Smooth muscle cell (in vitro differentiated cells): ENCODE measurements at regions not wholly inside any gene's neighbourhood (a gene's known extent, or its start where the extent isn't known, plus 50 kb on each side); places are given as distances from the start of the nearest gene placed in this dataset.
A peak's percentile ranks its signal among the peaks of the same experiment; 100 is the strongest.

Source experiments
- DNase-seq: peaks from one replicate; lab custom pipeline; 2025; ENCODE audit not compliant: unreplicated experiment; lab: John Stamatoyannopoulos, UW
- H2AFZ ChIP-seq: fragments of 200-600 bp; sonication (generic); 2 replicates; pipeline ENCODE4 v1.6.0; 2016; ENCODE audit warnings: antibody characterized with exemption, low read depth, mild to moderate bottlenecking
- H3F3A ChIP-seq: fragments of 200-600 bp; sonication (generic); 2 replicates; pipeline ENCODE4 v1.6.0; 2017; ENCODE audit warnings: antibody characterized with exemption, low read depth
- H3K27ac ChIP-seq: fragments of 200-600 bp; sonication (generic); 2 replicates; pipeline ENCODE4 v1.5.1; 2016; ENCODE audit warnings: low read depth, mild to moderate bottlenecking
- H3K27me3 ChIP-seq: fragments of 200-600 bp; sonication (generic); 2 replicates; pipeline ENCODE4 v1.6.1; 2016; ENCODE audit warnings: low read depth, mild to moderate bottlenecking
- H3K36me3 ChIP-seq: fragments of 200-600 bp; sonication (generic); 2 replicates; pipeline ENCODE4 v1.5.1; 2016; ENCODE audit warnings: low read depth
- H3K4me1 ChIP-seq: fragments of 200-600 bp; sonication (generic); 2 replicates; pipeline ENCODE4 v1.5.1; 2016; ENCODE audit warnings: low read depth
- H3K4me2 ChIP-seq: fragments of 200-600 bp; sonication (generic); 2 replicates; pipeline ENCODE4 v1.6.0; 2016; ENCODE audit warnings: mild to moderate bottlenecking
- H3K4me3 ChIP-seq: fragments of 200-600 bp; sonication (generic); 2 replicates; pipeline ENCODE4 v1.5.1; 2016; ENCODE audit warnings: mild to moderate bottlenecking
- H3K79me2 ChIP-seq: fragments of 200-600 bp; sonication (generic); 2 replicates; pipeline ENCODE4 v1.6.0; 2016; ENCODE audit warnings: low read depth, mild to moderate bottlenecking
- H3K9ac ChIP-seq: fragments of 200-600 bp; sonication (generic); 2 replicates; pipeline ENCODE4 v1.6.0; 2016; ENCODE audit warnings: low read depth
- H3K9me3 ChIP-seq: fragments of 200-600 bp; sonication (generic); replicated peaks from 2 replicates; pipeline ENCODE4 v1.5.1; 2016; ENCODE audit warnings: low read depth
- H4K20me1 ChIP-seq: fragments of 200-600 bp; sonication (generic); 2 replicates; pipeline ENCODE4 v1.6.0; 2016; ENCODE audit warnings: low read depth
- WGBS: methylation state at CpG from one replicate; pipeline ENCODE4 v1.1.7; 2016; ENCODE audit warnings: low lambda C conversion rate; 5-methylcytosine and 5-hydroxymethylcytosine counted together
- TF ChIP-seq, protein P1 (sequence below): fragments of 200-600 bp; sonication (generic); IDR thresholded peaks from 2 replicates; pipeline ENCODE4 v1.5.1; 2017; ENCODE audit warnings: borderline replicate concordance, mild to moderate bottlenecking, antibody characterized with exemption; ENCODE audit not compliant: insufficient read depth, poor library complexity, severe bottlenecking

DNA sequence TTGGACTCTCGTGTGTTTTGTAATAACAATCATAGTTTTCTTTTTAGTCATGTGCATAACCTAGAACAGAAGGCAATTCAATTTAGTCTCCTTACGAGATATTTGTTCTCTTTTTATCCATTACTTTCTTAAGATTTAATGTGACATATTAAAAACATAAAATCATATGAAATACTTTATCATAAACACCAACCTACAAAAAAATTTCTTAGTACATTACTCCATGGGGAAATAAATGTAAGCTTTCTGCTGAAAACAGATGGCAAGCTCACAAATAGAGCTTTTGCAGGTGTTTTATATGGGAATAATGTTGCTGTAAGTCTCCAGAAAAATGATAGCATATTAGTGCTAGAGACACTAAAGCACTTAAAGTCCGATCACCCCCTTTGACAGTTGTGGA, 1035.2 kb upstream of the ARRDC3 start:
- H3K79me2 ChIP-seq, result no peaks in the 10 kb centered on the region
- no peaks in the 10 kb centered on the region for H3F3A ChIP-seq
- no peaks in the 10 kb centered on the region for H3K9me3 ChIP-seq
- WGBS, result 87% methylated on average over 3 of the region's 3 CpGs
- H3K4me1 ChIP-seq, result no peaks in the 10 kb centered on the region
- no peak for DNase-seq
- H3K4me3 ChIP-seq, result no peak overlapping the region
- H3K4me2 ChIP-seq, result no peak overlapping the region
- no peak overlapping the region for H3K9ac ChIP-seq
- H3K27me3 ChIP-seq, result no peaks in the 10 kb centered on the region
- TF ChIP-seq, protein P1, sequence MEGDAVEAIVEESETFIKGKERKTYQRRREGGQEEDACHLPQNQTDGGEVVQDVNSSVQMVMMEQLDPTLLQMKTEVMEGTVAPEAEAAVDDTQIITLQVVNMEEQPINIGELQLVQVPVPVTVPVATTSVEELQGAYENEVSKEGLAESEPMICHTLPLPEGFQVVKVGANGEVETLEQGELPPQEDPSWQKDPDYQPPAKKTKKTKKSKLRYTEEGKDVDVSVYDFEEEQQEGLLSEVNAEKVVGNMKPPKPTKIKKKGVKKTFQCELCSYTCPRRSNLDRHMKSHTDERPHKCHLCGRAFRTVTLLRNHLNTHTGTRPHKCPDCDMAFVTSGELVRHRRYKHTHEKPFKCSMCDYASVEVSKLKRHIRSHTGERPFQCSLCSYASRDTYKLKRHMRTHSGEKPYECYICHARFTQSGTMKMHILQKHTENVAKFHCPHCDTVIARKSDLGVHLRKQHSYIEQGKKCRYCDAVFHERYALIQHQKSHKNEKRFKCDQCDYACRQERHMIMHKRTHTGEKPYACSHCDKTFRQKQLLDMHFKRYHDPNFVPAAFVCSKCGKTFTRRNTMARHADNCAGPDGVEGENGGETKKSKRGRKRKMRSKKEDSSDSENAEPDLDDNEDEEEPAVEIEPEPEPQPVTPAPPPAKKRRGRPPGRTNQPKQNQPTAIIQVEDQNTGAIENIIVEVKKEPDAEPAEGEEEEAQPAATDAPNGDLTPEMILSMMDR, result no peak
- H3K36me3 ChIP-seq, result peaks cover 3% of the 10 kb centered on the region
- H2AFZ ChIP-seq, result no peak overlapping the region
- H3K27ac ChIP-seq, result no peak overlapping the region
- H4K20me1 ChIP-seq, result no peaks in the 10 kb centered on the region

DNA sequence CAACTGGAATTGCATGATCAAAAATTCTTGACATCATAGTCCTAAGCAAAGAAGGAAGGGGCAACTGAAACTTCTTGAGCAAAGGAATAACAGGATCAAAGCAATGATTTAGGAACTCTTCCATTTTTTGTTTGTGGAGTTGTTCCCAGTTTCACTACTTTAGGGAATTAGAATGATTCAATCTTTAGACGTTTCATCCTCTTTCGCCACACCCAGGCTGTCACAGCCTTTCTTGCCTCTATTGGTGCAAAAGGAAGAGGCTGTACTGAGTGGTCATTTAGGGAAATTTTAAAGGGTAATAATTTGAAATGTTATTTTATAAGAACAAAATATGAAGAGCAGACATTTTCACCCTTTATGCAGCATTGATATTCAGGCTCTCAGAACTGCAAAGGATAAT, 1026.0 kb upstream of the ARRDC3 start:
- H3K36me3 ChIP-seq, result no peaks in the 10 kb centered on the region
- no peaks in the 10 kb centered on the region for H3K79me2 ChIP-seq
- no peak overlapping the region for H3K4me3 ChIP-seq
- H2AFZ ChIP-seq, result no peak overlapping the region
- no peaks in the 10 kb centered on the region for H3K9me3 ChIP-seq
- 79% methylated on average over 2 of the region's 2 CpGs for WGBS
- TF ChIP-seq, protein P1, result no peak
- H3K9ac ChIP-seq, result no peak overlapping the region
- no peak overlapping the region for H3K27ac ChIP-seq
- no peaks in the 10 kb centered on the region for H3K27me3 ChIP-seq
- no peaks in the 10 kb centered on the region for H3F3A ChIP-seq
- H3K4me2 ChIP-seq, result no peak overlapping the region
- no peak for DNase-seq
- no peaks in the 10 kb centered on the region for H3K4me1 ChIP-seq
- no peaks in the 10 kb centered on the region for H4K20me1 ChIP-seq

DNA sequence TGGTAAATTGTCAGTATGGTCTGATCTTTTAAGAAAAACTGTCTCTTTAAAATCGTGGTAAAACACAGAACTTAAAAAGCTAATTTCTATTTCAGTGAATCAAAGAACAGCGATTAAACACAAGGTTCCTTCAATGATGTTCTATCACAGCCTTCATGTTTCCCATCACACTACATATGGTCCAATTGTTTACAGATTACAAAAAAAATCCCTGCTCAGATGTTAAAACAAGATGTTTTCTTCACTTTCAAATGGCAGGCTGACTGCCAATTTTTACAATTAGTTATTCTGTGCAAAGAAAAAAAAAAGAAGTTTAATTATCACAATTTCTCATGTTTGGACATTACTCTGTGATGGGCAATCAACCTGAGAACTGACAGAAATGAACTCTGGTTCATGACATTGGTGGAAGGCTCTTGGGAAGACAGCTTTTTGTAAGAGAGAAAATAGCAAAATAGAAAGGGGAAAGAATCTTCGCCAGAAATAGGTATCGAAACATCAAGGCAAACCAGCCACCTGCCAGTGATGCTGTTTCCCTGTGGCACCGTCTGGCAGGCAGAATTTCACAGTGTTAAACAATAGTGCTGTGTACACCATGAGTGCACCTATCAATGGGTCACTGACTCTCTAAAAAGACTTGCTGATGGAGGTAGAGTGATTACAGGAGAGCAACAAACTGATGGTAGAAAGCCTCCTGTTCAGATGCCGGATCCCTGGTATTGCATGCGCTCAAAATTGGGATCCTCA, 1020.0 kb upstream of the ARRDC3 start:
- 90% methylated on average over 7 of the region's 7 CpGs for WGBS
- TF ChIP-seq, protein P1, result no peak
- H3F3A ChIP-seq, result no peaks in the 10 kb centered on the region

DNA sequence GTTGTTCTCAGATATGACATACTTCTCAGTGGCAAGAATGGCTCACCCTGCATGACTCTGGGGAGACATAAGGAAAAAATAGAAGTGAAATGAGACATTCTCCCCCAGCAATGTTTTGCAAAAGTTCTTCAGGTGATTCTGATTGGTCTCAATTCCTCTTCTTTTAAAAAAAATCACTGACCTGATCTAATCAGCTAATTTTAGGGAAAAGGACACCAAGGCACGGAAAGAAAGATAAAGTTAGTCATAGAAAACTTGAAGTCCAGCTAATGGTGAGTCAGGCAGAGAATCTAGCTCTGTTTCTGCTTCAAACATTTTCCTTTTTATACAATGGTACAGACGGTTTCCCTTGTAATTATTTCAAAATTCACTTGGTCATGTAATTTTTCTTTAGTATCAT, 1018.9 kb upstream of the ARRDC3 start:
- WGBS, result 63% methylated on average over 2 of the region's 2 CpGs
- no peak overlapping the region for H3K4me2 ChIP-seq
- peaks cover 4% of the 10 kb centered on the region for H3K4me1 ChIP-seq
- no peak overlapping the region for H3K27ac ChIP-seq
- no peaks in the 10 kb centered on the region for H3K79me2 ChIP-seq
- no peaks in the 10 kb centered on the region for H3K9me3 ChIP-seq
- DNase-seq, result no peak
- no peaks in the 10 kb centered on the region for H3K27me3 ChIP-seq
- no peak overlapping the region for H3K9ac ChIP-seq
- H3F3A ChIP-seq, result no peaks in the 10 kb centered on the region
- no peaks in the 10 kb centered on the region for H3K36me3 ChIP-seq
- H4K20me1 ChIP-seq, result no peaks in the 10 kb centered on the region
- TF ChIP-seq, protein P1, result no peak
- H3K4me3 ChIP-seq, result no peak overlapping the region
- peak overlapping the region; percentile 35 for H2AFZ ChIP-seq

More for the DNA sequence above, 1020.0 kb upstream of the ARRDC3 start:
- Histone ChIP-seq H4K20me1 (no peaks in the 10 kb centered on the region), H3K9me3 (no peaks in the 10 kb centered on the region), H3K27me3 (no peaks in the 10 kb centered on the region), H3K9ac (no peak overlapping the region), H3K27ac (no peak overlapping the region), H3K4me2 (no peak overlapping the region), H2AFZ (no peak overlapping the region), H3K36me3 (no peaks in the 10 kb centered on the region), H3K4me3 (no peak overlapping the region), H3K79me2 (no peaks in the 10 kb centered on the region), H3K4me1 (peaks cover 4% of the 10 kb centered on the region)
- DNase-seq, result no peak
